Coronary artery (tissue), 2 donors: ENCODE measurements at regions not wholly inside any gene's neighbourhood (a gene's known extent, or its start where the extent isn't known, plus 50 kb on each side); places are given as distances from the start of the nearest gene placed in this dataset.
"Not testable (repeated sequence)": the region's sequence is repeated elsewhere in the genome, so short reads cannot be mapped to it uniquely, and the experiment has no call there.

Source experiments
- DNase-seq: peaks from one replicate; pipeline ENCODE4 v3.0.0-alpha.2; 2017; ENCODE audit warnings: low spot score
- H3K27ac ChIP-seq, 2 donors: fragments of 200-600 bp; sonication (generic); one replicate each; pipeline ENCODE4 v1.5.1; 2016 to 2019
- H3K4me3 ChIP-seq: fragments of 200-600 bp; sonication (generic); 2 replicates; pipeline ENCODE4 v1.5.1; 2016; ENCODE audit warnings: mild to moderate bottlenecking, moderate library complexity
- CTCF ChIP-seq: fragments of 200-600 bp; sonication (generic); IDR thresholded peaks from one replicate; pipeline ENCODE4 v1.5.1; 2019; ENCODE audit warnings: antibody characterized with exemption

- DNase-seq, result no peak
Observed at GRCh38 chr1:188652678-188653077, 1823.9 kb downstream of the PLA2G4A start.

GRCh38 chr1:188655966-188656365 lies 1821.7 kb downstream of the BRINP3 start:
- not testable (repeated sequence) for DNase-seq, H3K4me3 ChIP-seq, H3K27ac ChIP-seq

More at GRCh38 chr1:188652678-188653077, 1823.9 kb downstream of the PLA2G4A start:
- H3K27ac ChIP-seq, result no peak overlapping the region
- no peak overlapping the region for H3K4me3 ChIP-seq
- TF ChIP-seq CTCF, result no peak

GRCh38 chr1:188660572-188660971 lies 1817.1 kb downstream of the BRINP3 start:
- TF ChIP-seq CTCF, result no peak
- Histone ChIP-seq H3K27ac (no peak overlapping the region), H3K4me3 (no peak overlapping the region)
- DNase-seq, result no peak

GRCh38 chr1:188665477-188665876 lies 1812.2 kb downstream of the BRINP3 start:
- TF ChIP-seq CTCF, result no peak
- Histone ChIP-seq H3K4me3 (no peak overlapping the region), H3K27ac (no peak overlapping the region)
- DNase-seq, result no peak

GRCh38 chr1:188668083-188668482 lies 1809.6 kb downstream of the BRINP3 start:
- no peak overlapping the region for H3K4me3 ChIP-seq
- no peak for DNase-seq
- no peak for TF ChIP-seq CTCF
- no peak overlapping the region for H3K27ac ChIP-seq

GRCh38 chr1:188669728-188670382 lies 1807.8 kb downstream of the BRINP3 start:
- Histone ChIP-seq H3K4me3 (no peak overlapping the region), H3K27ac (no peak overlapping the region)
- DNase-seq, result no peak
- TF ChIP-seq CTCF, result no peak

GRCh38 chr1:188670837-188671236 lies 1806.8 kb downstream of the BRINP3 start:
- TF ChIP-seq CTCF, result no peak
- Histone ChIP-seq H3K27ac (no peak overlapping the region), H3K4me3 (no peak overlapping the region)
- DNase-seq, result no peak
